Esophagus squamous epithelium (tissue), 4 donors: ENCODE measurements at regions not wholly inside any gene's neighbourhood (a gene's known extent, or its start where the extent isn't known, plus 50 kb on each side); places are given as distances from the start of the nearest gene placed in this dataset.

ENCODE experiments used
- CTCF ChIP-seq, 6 experiments: fragments of 450-650 bp in 4 of 6; fragments of 200-600 bp in 2 of 6; sonication (generic) in 2 of 6; IDR thresholded peaks; one replicate each; pipeline ENCODE4 v1.5.1; 2016 to 2019; ENCODE audit warnings: antibody characterized with exemption in 6 of 6, mild to moderate bottlenecking in 4 of 6, moderate library complexity in 4 of 6
- POLR2A ChIP-seq, 4 donors: fragments of 450-650 bp; IDR thresholded peaks; one replicate each; pipeline ENCODE4 v1.6.1; 2017; ENCODE audit warnings: antibody characterized with exemption in 4 of 4, mild to moderate bottlenecking in 4 of 4, moderate library complexity in 3 of 4

- no peak for TF ChIP-seq POLR2A (IDR thresholded peaks at IDR 0.05)
- no peak for TF ChIP-seq CTCF (IDR thresholded peaks at IDR 0.05)
Observed at GRCh38 chr13:22049384-22049783, 378.5 kb downstream of the FGF9 start.
